ENCODE measurements at regions not wholly inside any gene's neighbourhood (a gene's known extent, or its start where the extent isn't known, plus 50 kb on each side); places are given as distances from the start of the nearest gene placed in this dataset.

GRCh38 chr2:160941290-160941846 lies 218.9 kb upstream of the TANK start:
- in situ Hi-C loops (cut with MboI; ENCODE audit: low pct_unique_long_range_greater_than_20kb in 2 of 9, low sequenced_read_pairs in 9 of 9, unreplicated experiment in 9 of 9): no loop called here
- WGBS, 10 experiments: 60 to 90% (median 77%) methylated on average over 1 of the region's 1 CpG; no CpG with 5 or more reads in 3 of the 10 experiments
- ATAC-seq (replicated peaks in 6 of 8): no peak

GRCh38 chr2:160942476-160943142 lies 217.6 kb upstream of the TANK start:
- H3K4me3 ChIP-seq: no peak overlapping the region
- H3K4me1 ChIP-seq (replicated peaks in 1 of 2): peaks cover 0 to 10% of the 10 kb centered on the region in 2 donors
- in situ Hi-C loops (cut with MboI; ENCODE audit: low pct_unique_long_range_greater_than_20kb in 2 of 9, low sequenced_read_pairs in 9 of 9, unreplicated experiment in 9 of 9): no loop called here
- 2 to 88% (median 60%) methylated on average over 4 to 8 of the region's 10 CpGs for WGBS, 10 experiments
- no peak overlapping the region for H3K27ac ChIP-seq
- ATAC-seq (replicated peaks in 6 of 8): peak in 5 of 8 experiments; percentile 4 to 96 (median 89)

More at GRCh38 chr2:160941290-160941846, 218.9 kb upstream of the TANK start:
- H3K4me3 ChIP-seq: no peak overlapping the region
- H3K27ac ChIP-seq: no peak overlapping the region
- peaks cover 0 to 10% of the 10 kb centered on the region in 2 donors for H3K4me1 ChIP-seq (replicated peaks in 1 of 2)

GRCh38 chr2:160943414-160943813 lies 216.8 kb upstream of the TANK start:
- peak in 5 of 8 experiments; percentile 22 to 57 (median 45) for ATAC-seq (replicated peaks in 6 of 8)
- 84 to 100% (median 100%) methylated on average over 1 to 3 of the region's 3 CpGs; no CpG with 5 or more reads in 2 of the 10 experiments for WGBS, 10 experiments
- no peak overlapping the region for H3K27ac ChIP-seq
- in situ Hi-C loops (cut with MboI; ENCODE audit: low pct_unique_long_range_greater_than_20kb in 2 of 9, low sequenced_read_pairs in 9 of 9, unreplicated experiment in 9 of 9): no loop called here
- H3K4me1 ChIP-seq (replicated peaks in 1 of 2): peaks cover 0 to 10% of the 10 kb centered on the region in 2 donors
- no peak overlapping the region for H3K4me3 ChIP-seq

GRCh38 chr2:160952464-160953254 lies 207.6 kb upstream of the TANK start:
- Histone ChIP-seq H3K27ac (peak overlapping the region; percentile 1 to 49), H3K4me3 (no peak overlapping the region), H3K4me1 (replicated peaks in 1 of 2) (peaks cover 9 to 14% of the 10 kb centered on the region in 2 donors)
- in situ Hi-C loops (cut with MboI; ENCODE audit: low pct_unique_long_range_greater_than_20kb in 2 of 9, low sequenced_read_pairs in 9 of 9, unreplicated experiment in 9 of 9): loop anchor here in 1 of 9 experiments (25.0 kb wide), 1 partner anchor 465 kb away; the partner anchor contains the start of gene RBMS1
- peak in 7 of 8 experiments; percentile 34 to 100 (median 99) for ATAC-seq (replicated peaks in 6 of 8)
- WGBS, 10 experiments: 14 to 71% (median 44%) methylated on average over 4 to 10 of the region's 10 CpGs

GRCh38 chr2:160955578-160955977 lies 204.7 kb upstream of the TANK start:
- peaks cover 9 to 14% of the 10 kb centered on the region in 2 donors for H3K4me1 ChIP-seq (replicated peaks in 1 of 2)
- ATAC-seq (replicated peaks in 6 of 8): no peak
- 60 to 100% (median 89%) methylated on average over 1 of the region's 1 CpG; no CpG with 5 or more reads in 5 of the 10 experiments for WGBS, 10 experiments
- in situ Hi-C loops (cut with MboI; ENCODE audit: low pct_unique_long_range_greater_than_20kb in 2 of 9, low sequenced_read_pairs in 9 of 9, unreplicated experiment in 9 of 9): loop anchor here in 1 of 9 experiments (25.0 kb wide), 1 partner anchor 468 kb away; the partner anchor contains the start of gene RBMS1
- no peak overlapping the region for H3K27ac ChIP-seq
- H3K4me3 ChIP-seq: no peak overlapping the region

- WGBS, 10 experiments: 22 to 95% (median 46%) methylated on average over 3 to 5 of the region's 6 CpGs; no CpG with 5 or more reads in 5 of the 10 experiments
- H3K4me1 ChIP-seq (replicated peaks in 1 of 2): peaks cover 9 to 14% of the 10 kb centered on the region in 2 donors
- H3K27ac ChIP-seq: no peak overlapping the region
- H3K4me3 ChIP-seq: no peak overlapping the region
- peak in 3 of 8 experiments; percentile 75 to 91 (median 90) for ATAC-seq (replicated peaks in 6 of 8)
- in situ Hi-C loops (cut with MboI; ENCODE audit: low pct_unique_long_range_greater_than_20kb in 2 of 9, low sequenced_read_pairs in 9 of 9, unreplicated experiment in 9 of 9): loop anchor here in 1 of 9 experiments (25.0 kb wide), 1 partner anchor 469 kb away; the partner anchor contains the start of gene RBMS1
These were observed 203.9 kb upstream of the TANK start for GRCh38 chr2:160956243-160956802.

- WGBS, 10 experiments: 29 to 82% (median 70%) methylated on average over 2 to 3 of the region's 3 CpGs
- peaks cover 0 to 4% of the 10 kb centered on the region in 2 donors for H3K4me1 ChIP-seq (replicated peaks in 1 of 2)
- no peak overlapping the region for H3K27ac ChIP-seq
- in situ Hi-C loops (cut with MboI; ENCODE audit: low pct_unique_long_range_greater_than_20kb in 2 of 9, low sequenced_read_pairs in 9 of 9, unreplicated experiment in 9 of 9): loop anchor here in 1 of 9 experiments (25.0 kb wide), 1 partner anchor 477 kb away; the partner anchor contains the start of gene RBMS1
- no peak for ATAC-seq (replicated peaks in 6 of 8)
- H3K4me3 ChIP-seq: no peak overlapping the region
These were observed 196.3 kb upstream of the TANK start for GRCh38 chr2:160963957-160964356.

GRCh38 chr2:160967523-160967922 lies 192.7 kb upstream of the TANK start:
- no peak for ATAC-seq (replicated peaks in 6 of 8)
- H3K4me1 ChIP-seq (replicated peaks in 1 of 2): peaks cover 0 to 4% of the 10 kb centered on the region in 2 donors
- H3K27ac ChIP-seq: no peak overlapping the region
- 34 to 100% (median 76%) methylated on average over 1 to 6 of the region's 6 CpGs; no CpG with 5 or more reads in 2 of the 10 experiments for WGBS, 10 experiments
- H3K4me3 ChIP-seq: no peak overlapping the region
- in situ Hi-C loops (cut with MboI; ENCODE audit: low pct_unique_long_range_greater_than_20kb in 2 of 9, low sequenced_read_pairs in 9 of 9, unreplicated experiment in 9 of 9): loop anchor here in 1 of 9 experiments (25.0 kb wide), 1 partner anchor 480 kb away; the partner anchor contains the start of gene RBMS1

- Histone ChIP-seq H3K4me1 (replicated peaks in 1 of 2) (peaks cover 0 to 4% of the 10 kb centered on the region in 2 donors), H3K4me3 (no peak overlapping the region), H3K27ac (no peak overlapping the region)
- in situ Hi-C loops (cut with MboI; ENCODE audit: low pct_unique_long_range_greater_than_20kb in 2 of 9, low sequenced_read_pairs in 9 of 9, unreplicated experiment in 9 of 9): loop anchor here in 1 of 9 experiments (25.0 kb wide), 1 partner anchor 481 kb away; the partner anchor contains the start of gene RBMS1
- ATAC-seq (replicated peaks in 6 of 8): no peak
- 0 to 100% (median 59%) methylated on average over 1 to 2 of the region's 2 CpGs for WGBS, 10 experiments
These were observed 192.0 kb upstream of the TANK start for GRCh38 chr2:160968183-160968582.

GRCh38 chr2:160970052-160970965 lies 189.9 kb upstream of the TANK start:
- in situ Hi-C loops (cut with MboI; ENCODE audit: low pct_unique_long_range_greater_than_20kb in 2 of 9, low sequenced_read_pairs in 9 of 9, unreplicated experiment in 9 of 9): loop anchor here in 1 of 9 experiments (25.0 kb wide), 1 partner anchor 483 kb away; the partner anchor contains the start of gene RBMS1
- 0 to 64% (median 21%) methylated on average over 2 to 3 of the region's 3 CpGs for WGBS, 10 experiments

GRCh38 chr2:160973991-160974390 lies 186.2 kb upstream of the TANK start:
- ATAC-seq (replicated peaks in 6 of 8): no peak
- no peak overlapping the region for H3K4me3 ChIP-seq
- no peak overlapping the region for H3K27ac ChIP-seq
- no peaks in the 10 kb centered on the region for H3K4me1 ChIP-seq (replicated peaks in 1 of 2)
- in situ Hi-C loops (cut with MboI; ENCODE audit: low pct_unique_long_range_greater_than_20kb in 2 of 9, low sequenced_read_pairs in 9 of 9, unreplicated experiment in 9 of 9): loop anchor here in 1 of 9 experiments (25.0 kb wide), 1 partner anchor 487 kb away; the partner anchor contains the start of gene RBMS1

More at GRCh38 chr2:160970052-160970965, 189.9 kb upstream of the TANK start:
- peak in 3 of 8 experiments; percentile 75 to 79 (median 76) for ATAC-seq (replicated peaks in 6 of 8)
- H3K4me3 ChIP-seq: no peak overlapping the region
- peaks cover 0 to under 1% of the 10 kb centered on the region in 2 donors for H3K4me1 ChIP-seq (replicated peaks in 1 of 2)
- no peak overlapping the region for H3K27ac ChIP-seq
